PC-9 (cell line): ENCODE measurements at regions not wholly inside any gene's neighbourhood (a gene's known extent, or its start where the extent isn't known, plus 50 kb on each side); places are given as distances from the start of the nearest gene placed in this dataset.

Source experiments
- CTCF ChIP-seq: fragments of 200-600 bp; sonication (generic); conservative IDR thresholded peaks from 2 replicates; pipeline ENCODE4 v1.6.1; 2017; ENCODE audit warnings: mixed run types, antibody characterized with exemption, mild to moderate bottlenecking, moderate library complexity
- EZH2 ChIP-seq: fragments of 200-600 bp; sonication (generic); IDR thresholded peaks from 2 replicates; pipeline ENCODE4 v1.8.0; 2017; ENCODE audit warnings: antibody characterized with exemption, low read depth

GRCh38 chr9:1761807-1762206 is 253.3 kb upstream of the SMARCA2 start:
- TF ChIP-seq CTCF (no peak), EZH2 (no peak)
